ENCODE measurements at regions not wholly inside any gene's neighbourhood (a gene's known extent, or its start where the extent isn't known, plus 50 kb on each side); places are given as distances from the start of the nearest gene placed in this dataset.

DNA sequence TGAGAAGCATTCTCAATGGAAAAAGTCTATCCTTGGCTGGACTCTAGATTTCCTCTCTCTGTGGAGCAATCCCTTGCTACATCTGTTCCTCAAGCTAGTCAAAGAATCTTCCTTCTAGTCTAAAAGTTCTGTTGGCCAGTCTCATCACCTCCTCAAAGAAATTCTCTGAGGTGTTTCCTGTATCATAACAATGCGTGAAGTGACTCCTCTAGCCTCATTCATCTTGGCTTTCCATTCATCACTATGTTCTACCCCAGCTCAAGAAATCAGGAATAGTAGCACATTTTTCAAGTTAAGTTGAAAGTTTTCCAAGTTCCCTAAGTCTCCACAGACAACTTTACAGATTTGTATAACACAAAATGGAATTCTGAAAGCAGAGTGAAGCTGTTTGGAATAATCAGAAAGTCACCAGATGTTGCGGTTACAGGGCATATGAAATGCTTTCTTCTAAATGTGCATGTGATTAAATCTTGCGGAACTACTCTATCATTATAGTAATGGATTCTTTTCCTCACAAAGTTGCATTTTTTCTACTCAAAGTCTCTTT, 176.6 kb upstream of the FREM1 start:
- no peak for TF ChIP-seq MYNN (tag by site-specific recombination; IDR thresholded peaks at IDR 0.05; ENCODE audit: borderline replicate concordance)
- TF ChIP-seq, protein P1, sequence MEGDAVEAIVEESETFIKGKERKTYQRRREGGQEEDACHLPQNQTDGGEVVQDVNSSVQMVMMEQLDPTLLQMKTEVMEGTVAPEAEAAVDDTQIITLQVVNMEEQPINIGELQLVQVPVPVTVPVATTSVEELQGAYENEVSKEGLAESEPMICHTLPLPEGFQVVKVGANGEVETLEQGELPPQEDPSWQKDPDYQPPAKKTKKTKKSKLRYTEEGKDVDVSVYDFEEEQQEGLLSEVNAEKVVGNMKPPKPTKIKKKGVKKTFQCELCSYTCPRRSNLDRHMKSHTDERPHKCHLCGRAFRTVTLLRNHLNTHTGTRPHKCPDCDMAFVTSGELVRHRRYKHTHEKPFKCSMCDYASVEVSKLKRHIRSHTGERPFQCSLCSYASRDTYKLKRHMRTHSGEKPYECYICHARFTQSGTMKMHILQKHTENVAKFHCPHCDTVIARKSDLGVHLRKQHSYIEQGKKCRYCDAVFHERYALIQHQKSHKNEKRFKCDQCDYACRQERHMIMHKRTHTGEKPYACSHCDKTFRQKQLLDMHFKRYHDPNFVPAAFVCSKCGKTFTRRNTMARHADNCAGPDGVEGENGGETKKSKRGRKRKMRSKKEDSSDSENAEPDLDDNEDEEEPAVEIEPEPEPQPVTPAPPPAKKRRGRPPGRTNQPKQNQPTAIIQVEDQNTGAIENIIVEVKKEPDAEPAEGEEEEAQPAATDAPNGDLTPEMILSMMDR (tag by site-specific recombination; IDR thresholded peaks at IDR 0.05) = no peak
- TF ChIP-seq, protein P2, sequence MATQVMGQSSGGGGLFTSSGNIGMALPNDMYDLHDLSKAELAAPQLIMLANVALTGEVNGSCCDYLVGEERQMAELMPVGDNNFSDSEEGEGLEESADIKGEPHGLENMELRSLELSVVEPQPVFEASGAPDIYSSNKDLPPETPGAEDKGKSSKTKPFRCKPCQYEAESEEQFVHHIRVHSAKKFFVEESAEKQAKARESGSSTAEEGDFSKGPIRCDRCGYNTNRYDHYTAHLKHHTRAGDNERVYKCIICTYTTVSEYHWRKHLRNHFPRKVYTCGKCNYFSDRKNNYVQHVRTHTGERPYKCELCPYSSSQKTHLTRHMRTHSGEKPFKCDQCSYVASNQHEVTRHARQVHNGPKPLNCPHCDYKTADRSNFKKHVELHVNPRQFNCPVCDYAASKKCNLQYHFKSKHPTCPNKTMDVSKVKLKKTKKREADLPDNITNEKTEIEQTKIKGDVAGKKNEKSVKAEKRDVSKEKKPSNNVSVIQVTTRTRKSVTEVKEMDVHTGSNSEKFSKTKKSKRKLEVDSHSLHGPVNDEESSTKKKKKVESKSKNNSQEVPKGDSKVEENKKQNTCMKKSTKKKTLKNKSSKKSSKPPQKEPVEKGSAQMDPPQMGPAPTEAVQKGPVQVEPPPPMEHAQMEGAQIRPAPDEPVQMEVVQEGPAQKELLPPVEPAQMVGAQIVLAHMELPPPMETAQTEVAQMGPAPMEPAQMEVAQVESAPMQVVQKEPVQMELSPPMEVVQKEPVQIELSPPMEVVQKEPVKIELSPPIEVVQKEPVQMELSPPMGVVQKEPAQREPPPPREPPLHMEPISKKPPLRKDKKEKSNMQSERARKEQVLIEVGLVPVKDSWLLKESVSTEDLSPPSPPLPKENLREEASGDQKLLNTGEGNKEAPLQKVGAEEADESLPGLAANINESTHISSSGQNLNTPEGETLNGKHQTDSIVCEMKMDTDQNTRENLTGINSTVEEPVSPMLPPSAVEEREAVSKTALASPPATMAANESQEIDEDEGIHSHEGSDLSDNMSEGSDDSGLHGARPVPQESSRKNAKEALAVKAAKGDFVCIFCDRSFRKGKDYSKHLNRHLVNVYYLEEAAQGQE (tag by site-specific recombination; IDR thresholded peaks at IDR 0.05) = no peak
- TF ChIP-seq, protein P3, sequence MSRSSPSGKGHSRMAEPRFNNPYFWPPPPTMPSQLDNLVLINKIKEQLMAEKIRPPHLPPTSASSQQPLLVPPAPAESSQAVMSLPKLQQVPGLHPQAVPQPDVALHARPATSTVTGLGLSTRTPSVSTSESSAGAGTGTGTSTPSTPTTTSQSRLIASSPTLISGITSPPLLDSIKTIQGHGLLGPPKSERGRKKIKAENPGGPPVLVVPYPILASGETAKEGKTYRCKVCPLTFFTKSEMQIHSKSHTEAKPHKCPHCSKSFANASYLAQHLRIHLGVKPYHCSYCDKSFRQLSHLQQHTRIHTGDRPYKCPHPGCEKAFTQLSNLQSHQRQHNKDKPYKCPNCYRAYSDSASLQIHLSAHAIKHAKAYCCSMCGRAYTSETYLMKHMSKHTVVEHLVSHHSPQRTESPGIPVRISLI (tag by site-specific recombination; IDR thresholded peaks at IDR 0.05) = no peak
- no peak for TF ChIP-seq KLF9 (tag by site-specific recombination; IDR thresholded peaks at IDR 0.05; ENCODE audit: low read depth)
- no peak for TF ChIP-seq ZNF350 (tag by site-specific recombination; IDR thresholded peaks at IDR 0.05)
- no peak for TF ChIP-seq OSR2 (tag by site-specific recombination; IDR thresholded peaks at IDR 0.05)
